GM12891 (cell line): ENCODE measurements at regions not wholly inside any gene's neighbourhood (a gene's known extent, or its start where the extent isn't known, plus 50 kb on each side); places are given as distances from the start of the nearest gene placed in this dataset.
A peak's percentile ranks its signal among the peaks of the same experiment; 100 is the strongest.
"Not testable (repeated sequence)": the region's sequence is repeated elsewhere in the genome, so short reads cannot be mapped to it uniquely, and the experiment has no call there.

ENCODE experiments used
- DNase-seq: peaks from one replicate; pipeline ENCODE4 v3.0.0; 2011; ENCODE audit warnings: low spot score; ENCODE audit not compliant: insufficient read length
- FAIRE-seq: peaks from 2 replicates; lab custom pipeline; 2011; peaks lifted over from hg19 to GRCh38; lab: Jason Lieb, UNC

GRCh38 chrY:6544076-6544756 is 298.2 kb downstream of the TSPY2 start:
- FAIRE-seq, DNase-seq: not testable (repeated sequence)

- FAIRE-seq, DNase-seq: not testable (repeated sequence)
Observed at GRCh38 chrY:6544757-6545083, 298.7 kb downstream of the TSPY2 start.

GRCh38 chrY:6552930-6553329 is 306.9 kb downstream of the TSPY2 start:
- peak; percentile 20 for FAIRE-seq

GRCh38 chrY:6567030-6567429 is 321.0 kb downstream of the TSPY2 start:
- not testable (repeated sequence) for DNase-seq, FAIRE-seq

More at GRCh38 chrY:6552930-6553329, 306.9 kb downstream of the TSPY2 start:
- not testable (repeated sequence) for DNase-seq
